ENCODE measurements at regions not wholly inside any gene's neighbourhood (a gene's known extent, or its start where the extent isn't known, plus 50 kb on each side); places are given as distances from the start of the nearest gene placed in this dataset.

DNA sequence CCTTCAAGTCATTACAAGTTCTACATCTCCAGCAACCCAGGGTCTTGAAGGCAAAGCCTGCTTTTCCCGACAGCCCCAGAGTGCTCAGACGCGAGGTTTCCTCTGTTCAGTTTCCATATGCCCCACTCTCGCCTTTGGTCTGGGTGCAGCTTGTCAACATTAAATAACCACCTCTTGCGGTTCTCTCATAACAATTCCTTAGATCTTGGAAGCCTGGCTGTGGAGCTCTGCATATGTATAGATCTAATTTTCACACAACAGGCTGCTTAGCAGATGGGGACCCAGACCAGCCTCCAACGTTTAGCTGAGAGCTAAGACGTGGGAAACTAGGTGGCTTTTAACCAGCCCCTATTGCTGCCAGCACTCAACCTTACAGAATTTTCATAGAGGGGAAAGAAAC is 295.5 kb downstream of the RPLP1 start:
- Histone ChIP-seq H3K27ac (no peak overlapping the region), H3K36me3 (no peaks in the 10 kb centered on the region), H3K4me3 (ENCODE audit: low read depth, low read length) (no peak overlapping the region), H3K27me3 (ENCODE audit: insufficient read depth, low read depth, severe bottlenecking) (no peaks in the 10 kb centered on the region), H3K9me3 (ENCODE audit: severe bottlenecking) (no peaks in the 10 kb centered on the region)
- DNase-seq, result no peak
- TF ChIP-seq, protein P1, sequence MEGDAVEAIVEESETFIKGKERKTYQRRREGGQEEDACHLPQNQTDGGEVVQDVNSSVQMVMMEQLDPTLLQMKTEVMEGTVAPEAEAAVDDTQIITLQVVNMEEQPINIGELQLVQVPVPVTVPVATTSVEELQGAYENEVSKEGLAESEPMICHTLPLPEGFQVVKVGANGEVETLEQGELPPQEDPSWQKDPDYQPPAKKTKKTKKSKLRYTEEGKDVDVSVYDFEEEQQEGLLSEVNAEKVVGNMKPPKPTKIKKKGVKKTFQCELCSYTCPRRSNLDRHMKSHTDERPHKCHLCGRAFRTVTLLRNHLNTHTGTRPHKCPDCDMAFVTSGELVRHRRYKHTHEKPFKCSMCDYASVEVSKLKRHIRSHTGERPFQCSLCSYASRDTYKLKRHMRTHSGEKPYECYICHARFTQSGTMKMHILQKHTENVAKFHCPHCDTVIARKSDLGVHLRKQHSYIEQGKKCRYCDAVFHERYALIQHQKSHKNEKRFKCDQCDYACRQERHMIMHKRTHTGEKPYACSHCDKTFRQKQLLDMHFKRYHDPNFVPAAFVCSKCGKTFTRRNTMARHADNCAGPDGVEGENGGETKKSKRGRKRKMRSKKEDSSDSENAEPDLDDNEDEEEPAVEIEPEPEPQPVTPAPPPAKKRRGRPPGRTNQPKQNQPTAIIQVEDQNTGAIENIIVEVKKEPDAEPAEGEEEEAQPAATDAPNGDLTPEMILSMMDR (IDR thresholded peaks at IDR 0.05; ENCODE audit: low read depth, low read length), result no peak

DNA sequence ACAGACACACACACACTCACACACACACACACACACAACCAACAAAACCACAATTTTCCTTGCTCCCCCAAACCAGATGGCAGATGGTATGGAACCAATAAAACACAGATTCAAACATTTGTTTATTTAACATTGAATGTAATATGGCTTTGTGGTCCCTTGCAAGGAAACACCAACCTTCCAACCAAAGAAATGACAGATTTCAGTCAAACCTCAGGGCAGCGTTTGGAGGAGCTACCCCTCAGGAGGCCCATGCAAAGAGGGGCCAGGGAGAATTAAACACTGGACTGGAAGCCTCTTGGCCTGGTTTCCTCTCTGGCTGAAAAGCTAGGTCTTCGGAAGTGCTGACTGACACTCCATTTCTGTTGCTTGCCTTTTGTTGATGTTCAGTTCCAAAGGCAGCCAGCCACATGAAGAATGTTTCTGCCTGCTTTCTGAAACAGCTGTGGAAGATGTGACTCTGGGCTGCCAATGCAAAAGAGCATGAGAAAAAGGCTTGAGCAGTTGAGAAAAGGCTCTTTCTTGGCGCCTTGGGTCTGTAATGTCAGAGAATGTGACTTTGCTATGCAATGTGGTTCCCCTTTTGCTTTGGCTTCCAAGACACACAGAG is 296.1 kb downstream of the RPLP1 start:
- TF ChIP-seq, protein P1 (IDR thresholded peaks at IDR 0.05; ENCODE audit: low read depth, low read length), result no peak
- H3K27me3 ChIP-seq (ENCODE audit: insufficient read depth, low read depth, severe bottlenecking), result no peaks in the 10 kb centered on the region

DNA sequence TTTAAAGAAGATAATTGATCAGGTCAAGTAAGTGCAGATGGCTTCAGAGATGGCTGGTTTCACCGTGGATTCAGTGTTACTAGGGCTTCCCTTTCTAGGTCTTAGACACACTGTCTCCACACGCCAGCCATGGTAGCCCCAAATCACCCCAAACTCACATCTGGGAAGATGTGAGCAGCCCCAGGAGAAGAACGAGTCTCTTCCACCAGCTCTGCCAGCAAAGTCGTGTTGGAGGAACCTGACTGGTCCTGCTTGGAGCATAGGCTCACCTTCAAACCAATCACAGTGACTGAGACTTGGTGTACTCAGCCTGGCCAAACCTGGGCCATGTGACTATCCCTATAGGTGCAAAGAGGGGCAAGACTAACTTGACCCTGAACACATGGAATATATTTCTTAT is 296.7 kb downstream of the RPLP1 start:
- DNase-seq, result no peak
- no peaks in the 10 kb centered on the region for H3K9me3 ChIP-seq (ENCODE audit: severe bottlenecking)
- no peak overlapping the region for H3K4me3 ChIP-seq (ENCODE audit: low read depth, low read length)
- TF ChIP-seq, protein P1 (IDR thresholded peaks at IDR 0.05; ENCODE audit: low read depth, low read length), result no peak
- H3K36me3 ChIP-seq, result no peaks in the 10 kb centered on the region
- no peaks in the 10 kb centered on the region for H3K27me3 ChIP-seq (ENCODE audit: insufficient read depth, low read depth, severe bottlenecking)
- no peak overlapping the region for H3K27ac ChIP-seq

More for the DNA sequence above, 296.1 kb downstream of the RPLP1 start:
- no peak overlapping the region for H3K27ac ChIP-seq
- H3K4me3 ChIP-seq (ENCODE audit: low read depth, low read length), result no peak overlapping the region
- DNase-seq, result no peak
- H3K36me3 ChIP-seq, result no peaks in the 10 kb centered on the region
- no peaks in the 10 kb centered on the region for H3K9me3 ChIP-seq (ENCODE audit: severe bottlenecking)

DNA sequence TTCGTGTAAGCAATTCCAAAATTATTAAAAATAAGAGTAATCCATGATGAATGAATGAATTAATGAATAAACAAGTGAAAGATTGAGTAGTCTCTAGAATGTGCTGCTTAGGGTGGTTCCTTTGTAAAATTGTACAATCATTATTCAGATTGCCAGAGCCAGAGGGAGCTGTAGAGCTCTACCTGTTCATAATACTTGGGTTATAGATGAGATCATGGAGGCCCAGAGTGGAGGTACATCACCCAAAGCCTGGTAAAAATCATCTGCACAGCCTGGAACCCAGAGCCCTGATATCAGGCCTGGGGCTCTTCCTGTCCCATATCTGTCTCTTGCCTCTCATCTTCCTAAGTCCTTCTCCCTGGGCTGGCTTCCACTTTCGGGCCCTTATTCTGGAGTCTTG is 297.2 kb downstream of the RPLP1 start:
- Histone ChIP-seq H3K4me3 (ENCODE audit: low read depth, low read length) (no peak overlapping the region), H3K27ac (no peak overlapping the region), H3K36me3 (no peaks in the 10 kb centered on the region), H3K9me3 (ENCODE audit: severe bottlenecking) (no peaks in the 10 kb centered on the region), H3K27me3 (ENCODE audit: insufficient read depth, low read depth, severe bottlenecking) (no peaks in the 10 kb centered on the region)
- TF ChIP-seq, protein P1 (IDR thresholded peaks at IDR 0.05; ENCODE audit: low read depth, low read length), result no peak
- no peak for DNase-seq

DNA sequence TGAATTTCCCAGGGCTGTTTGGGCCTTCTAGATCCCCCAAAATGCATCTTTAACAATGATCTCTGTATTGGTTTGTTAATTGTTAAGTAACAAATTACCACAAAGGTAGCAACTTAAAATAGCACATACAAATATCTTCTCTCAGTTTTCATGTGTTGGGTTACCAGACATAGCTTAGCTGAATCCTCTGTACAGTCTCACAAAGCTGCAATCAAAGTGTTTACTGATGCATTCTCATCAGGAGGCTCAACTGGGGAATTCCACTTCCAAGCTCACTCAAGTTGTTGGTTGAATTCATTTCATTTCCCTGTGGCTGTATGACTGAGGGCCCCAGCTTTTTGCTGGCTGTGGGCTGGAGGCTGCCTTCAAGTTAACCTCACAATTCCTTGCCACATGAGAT is 297.6 kb downstream of the RPLP1 start:
- no peaks in the 10 kb centered on the region for H3K9me3 ChIP-seq (ENCODE audit: severe bottlenecking)
- DNase-seq, result no peak
- no peaks in the 10 kb centered on the region for H3K36me3 ChIP-seq
- TF ChIP-seq, protein P1 (IDR thresholded peaks at IDR 0.05; ENCODE audit: low read depth, low read length), result no peak
- H3K27ac ChIP-seq, result no peak overlapping the region
- no peaks in the 10 kb centered on the region for H3K27me3 ChIP-seq (ENCODE audit: insufficient read depth, low read depth, severe bottlenecking)
- H3K4me3 ChIP-seq (ENCODE audit: low read depth, low read length), result no peak overlapping the region

DNA sequence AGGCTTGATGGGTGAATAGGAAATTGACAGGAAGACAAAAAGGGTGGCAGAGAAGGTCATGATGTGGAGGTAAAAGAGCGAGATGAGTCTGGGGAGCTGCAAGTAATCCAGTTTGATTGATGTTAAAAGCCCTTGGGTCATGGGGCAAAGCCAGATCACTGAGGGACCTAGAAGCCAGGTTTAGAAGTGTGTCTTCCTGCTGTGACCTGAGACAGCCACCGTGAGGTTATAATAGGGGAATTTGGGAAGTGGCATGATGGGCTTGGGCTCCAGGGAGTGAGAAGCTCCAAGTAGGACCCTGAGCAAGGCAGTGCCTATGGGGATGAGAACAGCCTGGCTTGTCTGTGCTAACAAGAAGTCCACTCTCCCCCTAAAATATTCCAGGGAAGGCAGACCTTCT is 298.5 kb downstream of the RPLP1 start:
- TF ChIP-seq, protein P1 (IDR thresholded peaks at IDR 0.05; ENCODE audit: low read depth, low read length), result no peak
- no peak overlapping the region for H3K27ac ChIP-seq
- no peaks in the 10 kb centered on the region for H3K9me3 ChIP-seq (ENCODE audit: severe bottlenecking)
- H3K4me3 ChIP-seq (ENCODE audit: low read depth, low read length), result no peak overlapping the region
- H3K27me3 ChIP-seq (ENCODE audit: insufficient read depth, low read depth, severe bottlenecking), result no peaks in the 10 kb centered on the region
- no peak for DNase-seq
- H3K36me3 ChIP-seq, result no peaks in the 10 kb centered on the region

All from WERI-Rb-1 (cell line).